ENCODE measurements at regions not wholly inside any gene's neighbourhood (a gene's known extent, or its start where the extent isn't known, plus 50 kb on each side); places are given as distances from the start of the nearest gene placed in this dataset.

- no peak for DNase-seq
These were observed 63.9 kb upstream of the PTPN13 start for GRCh38 chr4:86530183-86530582.

- DNase-seq = no peak
These were observed 62.7 kb upstream of the PTPN13 start for GRCh38 chr4:86531440-86531839.

- no peak for DNase-seq
These were observed 61.3 kb upstream of the PTPN13 start for GRCh38 chr4:86532851-86533250.

- no peak for DNase-seq
These were observed 58.0 kb upstream of the PTPN13 start for GRCh38 chr4:86536151-86536550.

- DNase-seq = no peak
These were observed 51.6 kb upstream of the PTPN13 start for GRCh38 chr4:86542319-86543027.

- DNase-seq = no peak
These were observed 51.0 kb upstream of the PTPN13 start for GRCh38 chr4:86543080-86543479.

- DNase-seq = no peak
These were observed 50.4 kb upstream of the PTPN13 start for GRCh38 chr4:86543560-86544309.

GRCh38 chr4:86544310-86544966 lies 49.7 kb upstream of the PTPN13 start:
- DNase-seq = no peak

Data from SW 1271 (cell line).